Peyer's patch (tissue), 4 donors: ENCODE measurements at regions not wholly inside any gene's neighbourhood (a gene's known extent, or its start where the extent isn't known, plus 50 kb on each side); places are given as distances from the start of the nearest gene placed in this dataset.

Source experiments
- DNase-seq, 3 donors: peaks; one replicate each; pipeline ENCODE4 v3.0.0-alpha.2; 2017 to 2019
- H3K27ac ChIP-seq, 4 donors: fragments of 200-600 bp; sonication (generic); one replicate each; pipeline ENCODE4 v1.5.1; 2016 to 2019
- H3K27me3 ChIP-seq, 2 donors: fragments of 200-600 bp; sonication (generic); one replicate each; pipeline ENCODE4 v1.5.1; 2019
- H3K36me3 ChIP-seq, 3 donors: fragments of 200-600 bp; sonication (generic); one replicate each; pipeline ENCODE4 v1.5.1; 2016 to 2019
- H3K4me1 ChIP-seq, 4 donors: fragments of 200-600 bp; sonication (generic); one replicate each; pipeline ENCODE4 v1.5.1; 2016 to 2019
- H3K4me3 ChIP-seq, 4 donors: fragments of 200-600 bp; sonication (generic); 1 replicate in 3 of 4; 2 replicates in 1 of 4; pipeline ENCODE4 v1.5.1; 2016 to 2019; ENCODE audit warnings: mild to moderate bottlenecking in 1 of 4
- H3K9me3 ChIP-seq, 4 donors: fragments of 200-600 bp; sonication (generic); one replicate each; pipeline ENCODE4 v1.5.1; 2016 to 2019; ENCODE audit warnings: mild to moderate bottlenecking in 1 of 4
- CTCF ChIP-seq, 6 experiments: fragments of 450-650 bp in 4 of 6; fragments of 200-600 bp in 2 of 6; sonication (generic) in 1 of 6; IDR thresholded peaks; one replicate each; pipeline ENCODE4 v1.5.1; 2017 to 2019; ENCODE audit warnings: antibody characterized with exemption in 6 of 6, mild to moderate bottlenecking in 3 of 6, moderate library complexity in 1 of 6
- POLR2A ChIP-seq, 2 donors: fragments of 450-650 bp; IDR thresholded peaks; one replicate each; pipeline ENCODE4 v1.5.1; 2017; ENCODE audit warnings: antibody characterized with exemption in 2 of 2, mild to moderate bottlenecking in 2 of 2, moderate library complexity in 2 of 2

GRCh38 chr12:22951206-22951605 lies 326.2 kb downstream of the ETNK1 start:
- H3K27me3 ChIP-seq = no peaks in the 10 kb centered on the region
- TF ChIP-seq CTCF (IDR thresholded peaks at IDR 0.05) = no peak
- no peak for TF ChIP-seq POLR2A (IDR thresholded peaks at IDR 0.05)
- peaks cover 0 to 6% (median 0%) of the 10 kb centered on the region in 4 donors for H3K9me3 ChIP-seq
- no peak overlapping the region for H3K27ac ChIP-seq
- no peaks in the 10 kb centered on the region for H3K4me1 ChIP-seq
- no peaks in the 10 kb centered on the region for H3K36me3 ChIP-seq
- H3K4me3 ChIP-seq = no peak overlapping the region
- no peak for DNase-seq

- H3K27me3 ChIP-seq = no peaks in the 10 kb centered on the region
- no peak for TF ChIP-seq CTCF (IDR thresholded peaks at IDR 0.05)
- TF ChIP-seq POLR2A (IDR thresholded peaks at IDR 0.05) = no peak
Observed at GRCh38 chr12:22956690-22957089, 331.7 kb downstream of the ETNK1 start.

GRCh38 chr12:22967171-22967570 lies 342.2 kb downstream of the ETNK1 start:
- no peak for DNase-seq

More at GRCh38 chr12:22956690-22957089, 331.7 kb downstream of the ETNK1 start:
- Histone ChIP-seq H3K4me3 (no peak overlapping the region), H3K36me3 (no peaks in the 10 kb centered on the region), H3K4me1 (no peaks in the 10 kb centered on the region), H3K9me3 (peaks cover 0 to 6% (median 0%) of the 10 kb centered on the region in 4 donors), H3K27ac (no peak overlapping the region)
- no peak for DNase-seq

GRCh38 chr12:22969521-22969920 lies 344.6 kb downstream of the ETNK1 start:
- Histone ChIP-seq H3K36me3 (no peaks in the 10 kb centered on the region), H3K4me1 (no peaks in the 10 kb centered on the region), H3K27ac (no peak overlapping the region), H3K27me3 (no peaks in the 10 kb centered on the region), H3K9me3 (no peaks in the 10 kb centered on the region), H3K4me3 (no peak overlapping the region)
- no peak for DNase-seq
- TF ChIP-seq CTCF (IDR thresholded peaks at IDR 0.05) = no peak
- TF ChIP-seq POLR2A (IDR thresholded peaks at IDR 0.05) = no peak

More at GRCh38 chr12:22967171-22967570, 342.2 kb downstream of the ETNK1 start:
- H3K4me3 ChIP-seq = no peak overlapping the region
- H3K27ac ChIP-seq = no peak overlapping the region
- H3K9me3 ChIP-seq = no peaks in the 10 kb centered on the region
- H3K36me3 ChIP-seq = no peaks in the 10 kb centered on the region
- TF ChIP-seq CTCF (IDR thresholded peaks at IDR 0.05) = no peak
- TF ChIP-seq POLR2A (IDR thresholded peaks at IDR 0.05) = no peak
- H3K4me1 ChIP-seq = no peaks in the 10 kb centered on the region
- H3K27me3 ChIP-seq = no peaks in the 10 kb centered on the region

- Histone ChIP-seq H3K4me1 (no peaks in the 10 kb centered on the region), H3K4me3 (no peak overlapping the region), H3K27ac (no peak overlapping the region), H3K9me3 (no peaks in the 10 kb centered on the region), H3K27me3 (no peaks in the 10 kb centered on the region), H3K36me3 (no peaks in the 10 kb centered on the region)
- DNase-seq = no peak
- TF ChIP-seq POLR2A (IDR thresholded peaks at IDR 0.05) (no peak), CTCF (IDR thresholded peaks at IDR 0.05) (no peak)
Observed at GRCh38 chr12:22971247-22971646, 346.3 kb downstream of the ETNK1 start.

GRCh38 chr12:22971701-22972191 lies 346.8 kb downstream of the ETNK1 start:
- no peaks in the 10 kb centered on the region for H3K36me3 ChIP-seq
- DNase-seq = no peak
- H3K27ac ChIP-seq = no peak overlapping the region
- H3K9me3 ChIP-seq = no peaks in the 10 kb centered on the region
- H3K27me3 ChIP-seq = no peaks in the 10 kb centered on the region
- no peaks in the 10 kb centered on the region for H3K4me1 ChIP-seq
- no peak for TF ChIP-seq POLR2A (IDR thresholded peaks at IDR 0.05)
- no peak for TF ChIP-seq CTCF (IDR thresholded peaks at IDR 0.05)
- no peak overlapping the region for H3K4me3 ChIP-seq
